ENCODE measurements at regions not wholly inside any gene's neighbourhood (a gene's known extent, or its start where the extent isn't known, plus 50 kb on each side); places are given as distances from the start of the nearest gene placed in this dataset.

GRCh38 chr4:36677874-36678273 is 396.5 kb downstream of the DTHD1 start:
- H3K27me3 ChIP-seq = no peaks in the 10 kb centered on the region
- no peak overlapping the region for H3K4me3 ChIP-seq
- no peak overlapping the region for H3K27ac ChIP-seq
- no peak for DNase-seq (ENCODE audit: low read depth in 1 of 2, low spot score in 1 of 2)
- no peaks in the 10 kb centered on the region for H3K4me1 ChIP-seq (ENCODE audit: low read depth)
- H3K9me3 ChIP-seq (ENCODE audit: low read depth) = no peaks in the 10 kb centered on the region
- no peaks in the 10 kb centered on the region for H3K36me3 ChIP-seq
- TF ChIP-seq, protein P1, sequence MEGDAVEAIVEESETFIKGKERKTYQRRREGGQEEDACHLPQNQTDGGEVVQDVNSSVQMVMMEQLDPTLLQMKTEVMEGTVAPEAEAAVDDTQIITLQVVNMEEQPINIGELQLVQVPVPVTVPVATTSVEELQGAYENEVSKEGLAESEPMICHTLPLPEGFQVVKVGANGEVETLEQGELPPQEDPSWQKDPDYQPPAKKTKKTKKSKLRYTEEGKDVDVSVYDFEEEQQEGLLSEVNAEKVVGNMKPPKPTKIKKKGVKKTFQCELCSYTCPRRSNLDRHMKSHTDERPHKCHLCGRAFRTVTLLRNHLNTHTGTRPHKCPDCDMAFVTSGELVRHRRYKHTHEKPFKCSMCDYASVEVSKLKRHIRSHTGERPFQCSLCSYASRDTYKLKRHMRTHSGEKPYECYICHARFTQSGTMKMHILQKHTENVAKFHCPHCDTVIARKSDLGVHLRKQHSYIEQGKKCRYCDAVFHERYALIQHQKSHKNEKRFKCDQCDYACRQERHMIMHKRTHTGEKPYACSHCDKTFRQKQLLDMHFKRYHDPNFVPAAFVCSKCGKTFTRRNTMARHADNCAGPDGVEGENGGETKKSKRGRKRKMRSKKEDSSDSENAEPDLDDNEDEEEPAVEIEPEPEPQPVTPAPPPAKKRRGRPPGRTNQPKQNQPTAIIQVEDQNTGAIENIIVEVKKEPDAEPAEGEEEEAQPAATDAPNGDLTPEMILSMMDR (IDR thresholded peaks at IDR 0.05; ENCODE audit: low read depth, low read length) = no peak

DNA sequence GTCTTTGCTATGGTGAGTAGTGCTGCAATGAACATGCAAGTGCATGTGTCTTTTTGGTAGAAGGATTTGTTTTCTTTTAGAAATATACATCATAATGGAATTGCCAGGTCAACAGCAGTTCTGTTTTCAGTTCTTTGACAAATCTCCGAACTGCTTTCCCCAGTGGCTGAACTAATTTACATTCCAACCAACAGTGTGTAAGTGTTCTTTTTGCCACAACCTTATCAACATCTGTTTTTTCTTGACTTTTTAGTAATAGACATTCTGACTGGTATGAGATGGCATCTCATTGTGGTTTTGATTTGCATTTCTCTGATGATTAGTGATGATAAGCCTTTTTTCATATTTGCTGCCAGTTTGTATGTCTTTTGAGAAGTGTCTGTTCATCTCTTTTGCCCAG is 406.3 kb downstream of the DTHD1 start:
- DNase-seq (ENCODE audit: low read depth in 1 of 2, low spot score in 1 of 2) = no peak

DNA sequence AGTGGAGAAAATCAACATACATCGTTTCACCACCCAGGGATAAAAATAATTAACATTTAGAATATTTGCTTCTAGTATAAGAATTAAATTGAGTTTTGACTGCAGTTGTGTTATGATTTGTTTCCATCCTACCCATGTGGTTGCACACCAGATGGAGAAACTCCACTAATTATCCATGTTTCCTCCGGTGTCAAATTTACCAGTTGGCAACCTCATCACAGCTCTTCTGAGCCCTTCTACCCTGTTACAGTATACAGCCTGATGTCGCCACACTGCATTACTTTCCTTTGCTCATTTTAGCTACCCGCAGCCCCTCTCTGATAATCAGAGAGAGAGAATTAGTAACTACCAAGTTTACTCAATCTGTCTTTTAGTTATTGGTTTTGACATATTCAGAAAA is 411.2 kb downstream of the DTHD1 start:
- H3K27me3 ChIP-seq = no peaks in the 10 kb centered on the region
- TF ChIP-seq, protein P1 (IDR thresholded peaks at IDR 0.05; ENCODE audit: low read depth, low read length) = no peak
- DNase-seq (ENCODE audit: low read depth in 1 of 2, low spot score in 1 of 2) = no peak
- no peaks in the 10 kb centered on the region for H3K9me3 ChIP-seq (ENCODE audit: low read depth)
- no peak overlapping the region for H3K4me3 ChIP-seq
- no peaks in the 10 kb centered on the region for H3K4me1 ChIP-seq (ENCODE audit: low read depth)
- no peak overlapping the region for H3K27ac ChIP-seq
- no peaks in the 10 kb centered on the region for H3K36me3 ChIP-seq

More for the DNA sequence above, 406.3 kb downstream of the DTHD1 start:
- TF ChIP-seq, protein P1 (IDR thresholded peaks at IDR 0.05; ENCODE audit: low read depth, low read length) = no peak
- Histone ChIP-seq H3K27ac (no peak overlapping the region), H3K36me3 (no peaks in the 10 kb centered on the region), H3K4me1 (ENCODE audit: low read depth) (no peaks in the 10 kb centered on the region), H3K27me3 (no peaks in the 10 kb centered on the region), H3K9me3 (ENCODE audit: low read depth) (no peaks in the 10 kb centered on the region), H3K4me3 (no peak overlapping the region)

- TF ChIP-seq, protein P1 (IDR thresholded peaks at IDR 0.05; ENCODE audit: low read depth, low read length) = no peak
- H3K4me3 ChIP-seq = no peak overlapping the region
- H3K36me3 ChIP-seq = no peaks in the 10 kb centered on the region
- no peak overlapping the region for H3K27ac ChIP-seq
- H3K4me1 ChIP-seq (ENCODE audit: low read depth) = no peaks in the 10 kb centered on the region
- H3K9me3 ChIP-seq (ENCODE audit: low read depth) = no peaks in the 10 kb centered on the region
- no peak for DNase-seq (ENCODE audit: low read depth in 1 of 2, low spot score in 1 of 2)
- H3K27me3 ChIP-seq = no peaks in the 10 kb centered on the region
Measured at GRCh38 chr4:36702245-36702644, 420.8 kb downstream of the DTHD1 start.

DNA sequence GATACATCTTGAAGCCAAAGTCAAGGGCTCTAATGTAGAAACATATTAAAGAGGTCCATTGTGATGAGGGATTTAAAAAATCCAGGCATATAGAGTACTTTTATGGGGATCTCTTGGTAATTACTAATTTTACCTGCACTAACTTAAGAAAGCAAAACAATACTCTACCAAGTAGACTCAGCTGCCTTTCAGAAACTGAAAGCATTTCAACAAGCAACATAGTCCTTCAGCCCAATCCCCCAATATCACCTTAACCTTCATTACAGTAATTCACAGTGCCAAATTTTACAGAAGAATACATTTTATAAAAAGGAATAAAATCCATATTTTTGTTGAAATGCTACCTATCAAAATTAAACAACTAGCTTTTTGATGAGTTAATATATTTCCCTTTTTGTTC is 422.9 kb downstream of the DTHD1 start:
- H3K36me3 ChIP-seq = no peaks in the 10 kb centered on the region
- TF ChIP-seq, protein P1 (IDR thresholded peaks at IDR 0.05; ENCODE audit: low read depth, low read length) = no peak
- no peaks in the 10 kb centered on the region for H3K4me1 ChIP-seq (ENCODE audit: low read depth)
- H3K27ac ChIP-seq = no peak overlapping the region
- H3K27me3 ChIP-seq = no peaks in the 10 kb centered on the region
- DNase-seq (ENCODE audit: low read depth in 1 of 2, low spot score in 1 of 2) = no peak
- no peak overlapping the region for H3K4me3 ChIP-seq
- H3K9me3 ChIP-seq (ENCODE audit: low read depth) = no peaks in the 10 kb centered on the region

DNA sequence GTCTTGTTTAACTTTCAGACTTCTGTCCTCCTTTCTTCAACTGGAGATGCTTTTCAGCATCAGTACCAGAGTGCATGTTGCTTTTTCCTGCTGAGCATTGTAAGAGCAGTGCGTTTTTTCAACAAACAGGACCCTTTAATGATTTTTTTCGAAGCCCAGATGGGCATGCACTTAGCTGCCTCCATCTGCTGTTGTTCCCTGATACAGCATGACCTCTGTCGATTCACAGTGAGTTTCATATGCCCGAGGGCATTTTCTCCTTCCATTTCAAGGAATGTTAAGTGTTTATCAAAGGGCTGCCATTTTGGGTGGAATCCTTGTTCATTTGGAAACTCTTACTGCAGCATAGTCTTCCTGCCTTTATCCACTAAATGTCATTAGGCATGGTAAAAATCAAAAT is 428.6 kb downstream of the DTHD1 start:
- no peaks in the 10 kb centered on the region for H3K27me3 ChIP-seq
- no peaks in the 10 kb centered on the region for H3K9me3 ChIP-seq (ENCODE audit: low read depth)
- no peaks in the 10 kb centered on the region for H3K36me3 ChIP-seq
- H3K4me1 ChIP-seq (ENCODE audit: low read depth) = no peaks in the 10 kb centered on the region
- H3K27ac ChIP-seq = no peak overlapping the region
- no peak for DNase-seq (ENCODE audit: low read depth in 1 of 2, low spot score in 1 of 2)
- no peak overlapping the region for H3K4me3 ChIP-seq
- TF ChIP-seq, protein P1 (IDR thresholded peaks at IDR 0.05; ENCODE audit: low read depth, low read length) = no peak
